Tibial nerve (tissue), 4 donors: ENCODE measurements at regions not wholly inside any gene's neighbourhood (a gene's known extent, or its start where the extent isn't known, plus 50 kb on each side); places are given as distances from the start of the nearest gene placed in this dataset.

Source experiments
- EP300 ChIP-seq, 2 donors: sonication (generic); formaldehyde crosslinking; IDR thresholded peaks; one replicate each; pipeline ENCODE4 v1.6.1; 2017; ENCODE audit warnings: antibody characterized with exemption in 2 of 2, mild to moderate bottlenecking in 1 of 2
- POLR2A ChIP-seq, 2 donors: fragments of 450-650 bp; IDR thresholded peaks; one replicate each; pipeline ENCODE4 v1.6.1; 2017; ENCODE audit warnings: antibody characterized with exemption in 2 of 2, mild to moderate bottlenecking in 2 of 2, moderate library complexity in 2 of 2
- TF ChIP-seq, protein P1 (sequence below), 5 experiments: fragments of 200-600 bp in 3 of 5; fragments of 450-650 bp in 2 of 5; sonication (generic) in 3 of 5; IDR thresholded peaks; one replicate each; pipeline ENCODE4 v1.5.1; 2016 to 2019; ENCODE audit warnings: antibody characterized with exemption in 5 of 5, mild to moderate bottlenecking in 3 of 5, moderate library complexity in 2 of 5

DNA sequence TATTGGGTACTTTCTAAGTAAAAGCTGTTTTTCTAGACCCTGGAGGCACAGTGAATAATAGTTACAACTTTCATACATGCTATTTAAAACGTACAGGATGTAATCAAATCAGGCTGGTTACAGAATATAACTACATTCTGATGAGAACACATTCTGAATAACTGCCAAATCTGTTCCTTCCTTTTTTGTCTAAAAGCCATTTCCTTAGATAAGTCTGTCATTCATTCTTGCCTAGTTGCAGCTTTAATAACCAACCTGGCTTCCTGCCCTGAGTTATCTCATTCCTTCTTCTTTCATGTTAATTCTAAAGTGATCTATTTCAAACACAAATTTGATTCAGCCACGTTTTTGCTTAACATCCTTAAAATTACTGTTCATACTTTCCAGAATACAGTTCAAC, 189.7 kb upstream of the ITM2A start:
- TF ChIP-seq, protein P1, sequence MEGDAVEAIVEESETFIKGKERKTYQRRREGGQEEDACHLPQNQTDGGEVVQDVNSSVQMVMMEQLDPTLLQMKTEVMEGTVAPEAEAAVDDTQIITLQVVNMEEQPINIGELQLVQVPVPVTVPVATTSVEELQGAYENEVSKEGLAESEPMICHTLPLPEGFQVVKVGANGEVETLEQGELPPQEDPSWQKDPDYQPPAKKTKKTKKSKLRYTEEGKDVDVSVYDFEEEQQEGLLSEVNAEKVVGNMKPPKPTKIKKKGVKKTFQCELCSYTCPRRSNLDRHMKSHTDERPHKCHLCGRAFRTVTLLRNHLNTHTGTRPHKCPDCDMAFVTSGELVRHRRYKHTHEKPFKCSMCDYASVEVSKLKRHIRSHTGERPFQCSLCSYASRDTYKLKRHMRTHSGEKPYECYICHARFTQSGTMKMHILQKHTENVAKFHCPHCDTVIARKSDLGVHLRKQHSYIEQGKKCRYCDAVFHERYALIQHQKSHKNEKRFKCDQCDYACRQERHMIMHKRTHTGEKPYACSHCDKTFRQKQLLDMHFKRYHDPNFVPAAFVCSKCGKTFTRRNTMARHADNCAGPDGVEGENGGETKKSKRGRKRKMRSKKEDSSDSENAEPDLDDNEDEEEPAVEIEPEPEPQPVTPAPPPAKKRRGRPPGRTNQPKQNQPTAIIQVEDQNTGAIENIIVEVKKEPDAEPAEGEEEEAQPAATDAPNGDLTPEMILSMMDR (IDR thresholded peaks at IDR 0.05) = no peak
- TF ChIP-seq EP300 (IDR thresholded peaks at IDR 0.05) = no peak
- no peak for TF ChIP-seq POLR2A (IDR thresholded peaks at IDR 0.05)
